ENCODE measurements at regions not wholly inside any gene's neighbourhood (a gene's known extent, or its start where the extent isn't known, plus 50 kb on each side); places are given as distances from the start of the nearest gene placed in this dataset.

GRCh38 chr14:56522403-56522802 is 57.2 kb upstream of the TMEM260 start (continued):
- TF ChIP-seq ZNF281 (CRISPR knock-in tag; IDR thresholded peaks at IDR 0.05), result no peak

DNA sequence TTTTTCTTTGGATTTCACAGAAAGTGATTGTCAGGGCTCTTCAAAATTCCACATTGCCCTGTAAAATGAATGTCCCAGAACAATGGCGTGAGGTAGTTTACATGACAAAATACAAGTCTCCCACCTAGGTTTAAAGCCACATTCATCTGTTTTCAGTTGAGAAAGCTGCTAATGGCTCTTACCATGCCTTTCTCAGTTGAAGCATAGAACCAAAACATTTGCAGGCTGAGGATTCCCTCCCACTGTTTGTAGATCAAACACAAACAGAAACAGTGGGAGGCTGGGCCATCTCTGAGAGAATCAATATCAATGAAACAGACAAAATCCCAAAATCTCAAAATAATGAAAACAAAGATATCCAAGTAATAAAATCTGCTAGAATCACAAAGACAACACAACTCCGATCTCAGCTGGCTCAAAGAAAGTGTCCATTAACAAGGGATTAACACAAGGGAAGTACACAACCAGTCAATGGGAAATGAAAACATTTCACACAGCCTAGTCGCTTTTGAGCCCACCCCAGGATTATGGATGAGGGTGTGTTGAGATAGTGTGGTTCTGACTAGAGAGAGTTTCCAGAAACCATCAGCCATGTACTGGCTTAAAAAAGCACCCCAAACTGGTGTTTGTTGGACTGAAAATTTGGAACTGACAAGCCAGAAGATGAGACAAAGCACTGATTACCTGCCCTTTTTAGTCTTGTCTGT is 54.5 kb upstream of the TMEM260 start:
- H3K4me1 Mint-ChIP-seq, result peaks cover 16% of the 10 kb centered on the region
- H3K9me3 Mint-ChIP-seq, result no peaks in the 10 kb centered on the region
- ChIA-PET POLR2A (no interaction called here), CTCF (interaction anchor here (0.6 to 1.2 kb wide), 4 partner anchors 10 to 1435 kb away, joined by 4 to 6 read pairs (median 4); no protein-coding TSS in a partner anchor)
- TF ChIP-seq EMX1 (CRISPR knock-in tag; IDR thresholded peaks at IDR 0.05) (no peak), USF2 (CRISPR knock-in tag; IDR thresholded peaks at IDR 0.05) (no peak)
- peak; percentile 83 for ATAC-seq
- H3K36me3 Mint-ChIP-seq, result no peaks in the 10 kb centered on the region
- no peak for DNase-seq (ENCODE audit: low spot score)
- H3K27me3 Mint-ChIP-seq (ENCODE audit: low read depth), result peaks cover 53% of the 10 kb centered on the region
- H3K27ac Mint-ChIP-seq, result peak overlapping the region; percentile 71
- H3K4me3 Mint-ChIP-seq, result no peak overlapping the region

DNA sequence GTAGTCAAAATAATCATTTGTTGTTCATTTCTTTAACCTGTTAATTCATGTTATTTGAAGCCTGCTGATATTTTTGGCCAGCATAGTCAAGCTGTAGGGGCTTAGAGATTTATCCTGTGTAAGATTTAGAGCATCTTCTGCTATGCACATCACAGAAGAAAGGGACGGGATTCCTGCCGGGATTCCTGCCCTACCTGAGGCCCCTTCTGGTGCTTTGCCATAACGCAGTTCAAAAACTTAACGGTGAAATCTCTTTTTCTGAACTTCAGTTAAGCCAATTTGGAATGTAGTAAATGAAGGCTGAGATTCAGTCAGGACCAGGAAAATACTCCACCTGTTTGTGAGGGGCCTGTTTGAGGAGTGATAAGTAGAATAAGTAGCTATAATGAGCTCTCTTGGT is 50.7 kb upstream of the TMEM260 start:
- DNase-seq (ENCODE audit: low spot score), result no peak
- ATAC-seq, result peak; percentile 41
- H3K9me3 Mint-ChIP-seq, result no peaks in the 10 kb centered on the region
- no peak for TF ChIP-seq RELA (CRISPR knock-in tag; IDR thresholded peaks at IDR 0.05; ENCODE audit: borderline replicate concordance)
- TF ChIP-seq, protein P1, sequence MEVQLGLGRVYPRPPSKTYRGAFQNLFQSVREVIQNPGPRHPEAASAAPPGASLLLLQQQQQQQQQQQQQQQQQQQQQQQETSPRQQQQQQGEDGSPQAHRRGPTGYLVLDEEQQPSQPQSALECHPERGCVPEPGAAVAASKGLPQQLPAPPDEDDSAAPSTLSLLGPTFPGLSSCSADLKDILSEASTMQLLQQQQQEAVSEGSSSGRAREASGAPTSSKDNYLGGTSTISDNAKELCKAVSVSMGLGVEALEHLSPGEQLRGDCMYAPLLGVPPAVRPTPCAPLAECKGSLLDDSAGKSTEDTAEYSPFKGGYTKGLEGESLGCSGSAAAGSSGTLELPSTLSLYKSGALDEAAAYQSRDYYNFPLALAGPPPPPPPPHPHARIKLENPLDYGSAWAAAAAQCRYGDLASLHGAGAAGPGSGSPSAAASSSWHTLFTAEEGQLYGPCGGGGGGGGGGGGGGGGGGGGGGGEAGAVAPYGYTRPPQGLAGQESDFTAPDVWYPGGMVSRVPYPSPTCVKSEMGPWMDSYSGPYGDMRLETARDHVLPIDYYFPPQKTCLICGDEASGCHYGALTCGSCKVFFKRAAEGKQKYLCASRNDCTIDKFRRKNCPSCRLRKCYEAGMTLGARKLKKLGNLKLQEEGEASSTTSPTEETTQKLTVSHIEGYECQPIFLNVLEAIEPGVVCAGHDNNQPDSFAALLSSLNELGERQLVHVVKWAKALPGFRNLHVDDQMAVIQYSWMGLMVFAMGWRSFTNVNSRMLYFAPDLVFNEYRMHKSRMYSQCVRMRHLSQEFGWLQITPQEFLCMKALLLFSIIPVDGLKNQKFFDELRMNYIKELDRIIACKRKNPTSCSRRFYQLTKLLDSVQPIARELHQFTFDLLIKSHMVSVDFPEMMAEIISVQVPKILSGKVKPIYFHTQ (CRISPR knock-in tag; IDR thresholded peaks at IDR 0.05), result no peak
- TF ChIP-seq, protein P2, sequence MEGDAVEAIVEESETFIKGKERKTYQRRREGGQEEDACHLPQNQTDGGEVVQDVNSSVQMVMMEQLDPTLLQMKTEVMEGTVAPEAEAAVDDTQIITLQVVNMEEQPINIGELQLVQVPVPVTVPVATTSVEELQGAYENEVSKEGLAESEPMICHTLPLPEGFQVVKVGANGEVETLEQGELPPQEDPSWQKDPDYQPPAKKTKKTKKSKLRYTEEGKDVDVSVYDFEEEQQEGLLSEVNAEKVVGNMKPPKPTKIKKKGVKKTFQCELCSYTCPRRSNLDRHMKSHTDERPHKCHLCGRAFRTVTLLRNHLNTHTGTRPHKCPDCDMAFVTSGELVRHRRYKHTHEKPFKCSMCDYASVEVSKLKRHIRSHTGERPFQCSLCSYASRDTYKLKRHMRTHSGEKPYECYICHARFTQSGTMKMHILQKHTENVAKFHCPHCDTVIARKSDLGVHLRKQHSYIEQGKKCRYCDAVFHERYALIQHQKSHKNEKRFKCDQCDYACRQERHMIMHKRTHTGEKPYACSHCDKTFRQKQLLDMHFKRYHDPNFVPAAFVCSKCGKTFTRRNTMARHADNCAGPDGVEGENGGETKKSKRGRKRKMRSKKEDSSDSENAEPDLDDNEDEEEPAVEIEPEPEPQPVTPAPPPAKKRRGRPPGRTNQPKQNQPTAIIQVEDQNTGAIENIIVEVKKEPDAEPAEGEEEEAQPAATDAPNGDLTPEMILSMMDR (IDR thresholded peaks at IDR 0.05), result no peak
- TF ChIP-seq NR1H2 (CRISPR knock-in tag; IDR thresholded peaks at IDR 0.05), result no peak
- peaks cover 18% of the 10 kb centered on the region for H3K4me1 Mint-ChIP-seq
- no peak overlapping the region for H3K4me3 Mint-ChIP-seq
- no peaks in the 10 kb centered on the region for H3K36me3 Mint-ChIP-seq
- POLR2A ChIA-PET, result no interaction called here
- CTCF ChIA-PET, result no interaction called here
- H3K27me3 Mint-ChIP-seq (ENCODE audit: low read depth), result peaks cover 37% of the 10 kb centered on the region
- H3K27ac Mint-ChIP-seq, result no peak overlapping the region

All from WTC11 (cell line).